ENCODE measurements at regions not wholly inside any gene's neighbourhood (a gene's known extent, or its start where the extent isn't known, plus 50 kb on each side); places are given as distances from the start of the nearest gene placed in this dataset.

GRCh38 chr9:1429297-1429696 lies 379.1 kb downstream of the DMRT2 start:
- no peak for DNase-seq (ENCODE audit: low spot score)

GRCh38 chr9:1431461-1431860 lies 381.3 kb downstream of the DMRT2 start:
- DNase-seq (ENCODE audit: low spot score), result no peak

GRCh38 chr9:1434052-1434767 lies 384.1 kb downstream of the DMRT2 start:
- DNase-seq (ENCODE audit: low spot score), result peak; percentile 3

GRCh38 chr9:1434811-1435210 lies 384.7 kb downstream of the DMRT2 start:
- no peak for DNase-seq (ENCODE audit: low spot score)

- no peak for DNase-seq (ENCODE audit: low spot score)
These were observed 390.1 kb downstream of the DMRT2 start for GRCh38 chr9:1440256-1440655.

- no peak for DNase-seq (ENCODE audit: low spot score)
These were observed 391.9 kb downstream of the DMRT2 start for GRCh38 chr9:1442105-1442504.

GRCh38 chr9:1443450-1443849 lies 393.3 kb downstream of the DMRT2 start:
- no peak for DNase-seq (ENCODE audit: low spot score)

GRCh38 chr9:1446671-1447070 lies 396.5 kb downstream of the DMRT2 start:
- DNase-seq (ENCODE audit: low spot score), result no peak

- no peak for DNase-seq (ENCODE audit: low spot score)
These were observed 403.5 kb downstream of the DMRT2 start for GRCh38 chr9:1453636-1454035.

- DNase-seq (ENCODE audit: low spot score), result no peak
These were observed 404.1 kb downstream of the DMRT2 start for GRCh38 chr9:1454211-1454610.

GRCh38 chr9:1454616-1455347 lies 404.6 kb downstream of the DMRT2 start:
- no peak for DNase-seq (ENCODE audit: low spot score)

GRCh38 chr9:1455766-1456165 lies 405.6 kb downstream of the DMRT2 start:
- DNase-seq (ENCODE audit: low spot score), result no peak

- DNase-seq (ENCODE audit: low spot score), result no peak
These were observed 406.3 kb downstream of the DMRT2 start for GRCh38 chr9:1456301-1457024.

- no peak for DNase-seq (ENCODE audit: low spot score)
These were observed 407.3 kb downstream of the DMRT2 start for GRCh38 chr9:1457460-1457859.

- peak; percentile 45 for DNase-seq (ENCODE audit: low spot score)
These were observed 408.3 kb downstream of the DMRT2 start for GRCh38 chr9:1458503-1458902.

- DNase-seq (ENCODE audit: low spot score), result no peak
These were observed 410.1 kb downstream of the DMRT2 start for GRCh38 chr9:1460143-1460769.

GRCh38 chr9:1461812-1462211 lies 411.7 kb downstream of the DMRT2 start:
- DNase-seq (ENCODE audit: low spot score), result no peak

- no peak for DNase-seq (ENCODE audit: low spot score)
These were observed 412.6 kb downstream of the DMRT2 start for GRCh38 chr9:1462626-1463308.

- DNase-seq (ENCODE audit: low spot score), result no peak
These were observed 419.8 kb downstream of the DMRT2 start for GRCh38 chr9:1469996-1470395.

- no peak for DNase-seq (ENCODE audit: low spot score)
These were observed 423.9 kb downstream of the DMRT2 start for GRCh38 chr9:1473956-1474634.

- DNase-seq (ENCODE audit: low spot score), result no peak
These were observed 424.5 kb downstream of the DMRT2 start for GRCh38 chr9:1474671-1475070.
